ENCODE measurements at regions not wholly inside any gene's neighbourhood (a gene's known extent, or its start where the extent isn't known, plus 50 kb on each side); places are given as distances from the start of the nearest gene placed in this dataset.

- DNase-seq, result no peak
Measured at GRCh38 chrX:45719751-45720501, 519.2 kb upstream of the DIPK2B start.

- no peak for DNase-seq
Measured at GRCh38 chrX:45718676-45719075, 518.0 kb upstream of the DIPK2B start.

- DNase-seq, result no peak
Measured at GRCh38 chrX:45716750-45717149, 516.1 kb upstream of the DIPK2B start.

- no peak for DNase-seq
Measured at GRCh38 chrX:45715748-45716147, 515.1 kb upstream of the DIPK2B start.

DNA sequence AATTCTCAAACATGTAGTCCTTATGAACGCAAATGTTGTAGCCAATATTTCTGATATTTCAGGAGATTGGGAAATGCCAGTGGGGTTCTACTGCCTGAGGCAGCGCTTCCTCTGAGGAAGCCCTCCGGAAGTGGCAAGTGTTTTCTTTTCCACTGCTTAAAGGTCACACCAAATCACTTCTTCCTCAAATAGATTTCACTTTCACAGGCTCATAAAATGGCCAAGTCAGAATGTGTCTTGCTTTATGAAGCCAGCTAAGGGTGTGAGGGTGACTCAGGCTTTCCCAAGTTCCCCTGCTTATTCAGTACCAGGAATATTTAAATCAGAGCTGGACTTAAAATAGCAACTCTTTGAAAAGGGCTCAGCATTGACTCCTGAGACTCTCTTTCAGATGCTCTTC is 514.2 kb upstream of the DIPK2B start:
- no peak for DNase-seq

- DNase-seq, result no peak
Measured at GRCh38 chrX:45712067-45712466, 511.4 kb upstream of the DIPK2B start.

GRCh38 chrX:45711231-45711630 is 510.6 kb upstream of the DIPK2B start:
- DNase-seq, result no peak

DNA sequence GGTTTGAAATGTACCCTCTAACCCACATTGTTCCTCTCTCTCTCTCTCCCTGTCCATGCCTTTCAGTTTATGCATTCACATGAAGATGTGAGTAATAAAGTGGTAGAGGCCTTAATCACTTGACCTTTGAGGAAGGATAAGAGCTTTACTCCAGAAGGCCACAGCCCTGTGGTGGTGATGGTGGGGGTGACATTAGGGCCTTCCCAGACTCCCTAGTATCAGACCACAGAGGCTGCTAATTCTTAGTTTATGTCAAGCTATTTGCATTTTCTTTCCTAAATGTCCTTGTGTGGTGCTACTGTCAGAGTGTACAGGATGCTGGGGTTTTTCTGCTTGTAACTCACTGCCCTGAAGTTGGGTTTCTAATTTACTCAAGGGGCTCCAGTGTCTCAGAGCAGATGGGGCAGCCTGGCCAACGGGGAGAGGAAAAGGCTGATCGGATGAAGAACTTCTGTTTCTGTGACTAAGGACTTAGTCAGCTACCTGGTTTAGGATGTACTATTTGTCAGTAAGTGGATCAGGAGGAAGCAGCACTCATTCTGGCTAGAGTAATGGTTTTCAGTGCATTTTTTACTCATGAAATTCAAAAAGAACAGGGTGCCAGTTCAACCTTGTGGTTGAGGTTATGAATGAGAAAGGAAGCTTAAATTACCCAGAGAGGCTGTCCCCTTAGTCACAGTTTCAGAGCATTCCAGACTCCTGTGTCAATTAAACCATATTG is 509.6 kb upstream of the DIPK2B start:
- DNase-seq, result peak; percentile 44

- no peak for DNase-seq
Measured at GRCh38 chrX:45709381-45709780, 508.7 kb upstream of the DIPK2B start.

DNA sequence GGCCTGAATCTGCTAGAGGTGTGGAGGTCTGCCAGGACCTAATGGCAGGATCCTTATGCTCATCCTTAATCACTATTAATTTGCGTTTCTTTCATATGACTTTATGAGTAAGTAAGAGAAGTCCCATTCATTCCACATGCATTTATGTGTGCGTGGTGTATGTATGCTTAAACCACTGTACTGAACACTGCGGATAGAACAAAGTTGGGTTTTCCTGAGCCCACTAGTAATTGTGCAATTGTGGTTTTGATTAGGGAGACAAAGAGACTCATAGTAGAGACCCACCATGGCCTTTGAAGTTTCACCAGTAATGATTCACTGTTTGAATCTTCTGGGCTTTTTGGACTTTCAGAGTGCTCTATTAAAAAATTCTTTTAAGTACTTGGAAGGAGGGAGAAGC is 498.5 kb upstream of the DIPK2B start:
- no peak for DNase-seq

DNA sequence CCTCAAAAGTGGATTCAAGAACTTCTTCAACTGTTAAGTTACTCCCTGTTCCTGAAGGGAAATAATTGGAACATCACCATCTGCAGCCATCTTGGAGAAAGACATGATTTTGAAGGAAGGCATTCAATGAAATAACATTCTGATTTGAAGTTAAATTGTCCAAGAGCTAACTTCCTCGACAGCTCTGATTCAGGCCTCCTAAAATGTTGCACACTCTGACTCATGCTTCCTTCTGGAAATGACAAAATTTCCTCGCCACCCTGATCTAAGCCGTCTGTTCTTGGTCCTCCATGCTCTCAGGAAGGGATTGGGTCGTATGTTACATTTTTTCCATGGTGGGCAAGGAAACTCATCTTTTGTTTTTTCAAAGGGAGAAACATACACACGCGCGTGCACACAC is 496.9 kb upstream of the DIPK2B start:
- no peak for DNase-seq

GRCh38 chrX:45696736-45697135 is 496.1 kb upstream of the DIPK2B start:
- no peak for DNase-seq

- DNase-seq, result no peak
Measured at GRCh38 chrX:45689971-45690370, 489.3 kb upstream of the DIPK2B start.

GRCh38 chrX:45683914-45684313 is 483.2 kb upstream of the DIPK2B start:
- DNase-seq, result no peak

DNA sequence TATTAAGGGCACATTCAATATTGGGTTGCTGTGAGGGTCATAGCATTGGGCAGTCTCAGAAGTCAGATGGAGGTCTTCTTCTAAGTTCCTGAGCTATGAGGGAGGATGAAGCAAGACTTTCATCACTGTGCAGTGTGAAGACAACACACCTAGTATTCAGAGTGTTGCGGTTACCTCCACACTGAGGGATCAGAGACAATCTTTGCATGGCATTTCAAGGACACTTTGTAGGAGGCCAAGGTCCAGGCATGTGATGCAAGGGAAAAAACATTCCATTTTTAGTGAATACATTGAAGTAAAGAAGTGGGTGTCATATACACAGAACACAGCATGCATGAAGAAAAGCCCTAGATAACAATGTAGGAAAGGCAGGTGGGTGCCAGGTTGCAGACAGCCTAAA is 481.2 kb upstream of the DIPK2B start:
- no peak for DNase-seq

DNA sequence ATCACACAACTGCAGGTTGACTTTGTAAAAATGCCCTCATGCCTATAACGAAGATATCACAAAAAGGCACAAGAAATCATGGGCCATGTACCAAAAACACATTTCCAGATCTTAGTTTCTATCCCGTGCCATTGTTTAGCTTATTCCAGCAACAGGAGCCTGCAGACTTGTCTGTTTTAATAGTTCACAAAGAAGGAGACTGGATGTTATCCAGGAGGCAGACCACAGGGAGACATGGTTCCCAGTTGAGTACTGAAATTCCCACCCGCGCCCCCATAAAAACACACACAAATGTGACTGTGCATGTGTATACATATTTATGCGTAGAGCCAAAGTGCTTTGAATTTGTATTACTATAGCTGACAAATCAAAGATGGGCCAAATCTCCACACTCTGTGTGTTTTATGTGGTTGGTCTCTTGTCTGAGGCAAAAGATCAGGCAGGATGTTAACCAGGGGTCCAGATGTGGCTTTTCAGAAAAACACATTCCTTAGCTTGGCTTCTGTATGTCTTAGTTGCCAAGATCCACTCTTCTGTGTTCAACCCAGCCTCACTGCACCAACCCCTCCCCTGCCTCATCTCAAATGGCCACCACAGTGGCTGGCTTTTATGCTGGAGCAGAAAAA is 469.2 kb upstream of the DIPK2B start:
- no peak for DNase-seq

DNA sequence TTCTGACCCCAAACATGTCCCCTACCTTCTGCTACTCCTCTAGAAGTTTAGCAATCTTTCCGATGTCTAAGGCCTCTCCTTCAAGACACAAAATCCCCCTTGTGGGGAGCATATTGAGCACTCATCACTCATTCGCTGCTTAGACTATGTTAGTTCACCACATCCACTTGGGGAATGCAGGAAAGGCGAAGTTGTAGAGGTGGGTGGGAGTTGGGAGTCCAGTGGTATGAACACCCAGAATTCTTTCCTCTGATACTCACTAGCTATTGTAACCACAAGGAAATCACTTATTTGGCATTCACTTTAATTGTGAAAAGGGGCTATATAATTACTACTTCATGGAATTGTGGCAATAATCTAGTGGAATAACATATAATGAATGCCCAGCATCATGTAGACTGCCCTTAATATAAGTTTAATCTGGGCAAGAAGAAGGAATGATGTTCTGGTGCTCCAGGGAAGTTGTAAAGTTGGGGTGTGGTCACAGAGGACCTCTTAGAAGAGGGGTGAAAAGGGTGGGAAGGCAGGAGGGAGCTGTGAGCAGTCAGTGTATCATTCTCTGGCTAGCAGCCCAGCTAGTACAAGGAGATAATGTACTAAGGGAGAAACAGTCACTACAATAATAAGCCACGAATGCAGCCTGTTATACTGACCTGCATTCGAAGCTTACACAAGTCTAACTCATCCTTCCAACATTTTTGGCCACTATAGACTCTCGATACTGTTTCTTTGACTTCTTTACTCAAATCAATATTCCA is 468.2 kb upstream of the DIPK2B start:
- DNase-seq, result no peak

- DNase-seq, result no peak
Measured at GRCh38 chrX:45667666-45668065, 467.0 kb upstream of the DIPK2B start.

DNA sequence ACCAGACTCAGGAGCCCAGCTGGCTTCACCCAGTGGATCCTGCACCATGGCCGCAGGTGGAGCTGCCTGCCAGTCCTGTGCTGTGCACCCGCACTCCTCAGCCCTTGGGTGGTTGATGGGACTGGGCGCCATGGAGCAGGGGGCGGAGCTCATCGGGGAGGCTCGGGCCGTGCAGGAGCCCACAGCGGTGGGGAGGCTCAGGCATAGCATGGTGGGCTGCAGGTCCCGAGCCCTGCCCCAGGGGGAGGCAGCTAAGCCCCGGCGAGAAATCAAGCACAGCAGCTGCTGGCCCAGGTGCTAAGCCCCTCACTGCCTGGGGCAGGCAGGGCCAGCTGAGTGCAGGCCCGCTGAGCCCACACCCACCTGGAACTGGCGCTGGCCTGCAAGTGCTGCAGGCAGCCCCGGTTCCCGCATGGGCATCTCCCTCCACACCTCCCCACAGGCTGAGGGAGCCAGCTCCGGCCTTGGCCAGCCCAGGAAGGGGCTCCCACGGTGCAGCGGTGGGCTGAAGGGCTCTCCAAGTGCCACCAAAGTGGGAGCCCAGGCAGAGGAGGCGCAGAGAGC is 464.1 kb upstream of the DIPK2B start:
- no peak for DNase-seq

- no peak for DNase-seq
Measured at GRCh38 chrX:45660477-45660876, 459.8 kb upstream of the DIPK2B start.

DNA sequence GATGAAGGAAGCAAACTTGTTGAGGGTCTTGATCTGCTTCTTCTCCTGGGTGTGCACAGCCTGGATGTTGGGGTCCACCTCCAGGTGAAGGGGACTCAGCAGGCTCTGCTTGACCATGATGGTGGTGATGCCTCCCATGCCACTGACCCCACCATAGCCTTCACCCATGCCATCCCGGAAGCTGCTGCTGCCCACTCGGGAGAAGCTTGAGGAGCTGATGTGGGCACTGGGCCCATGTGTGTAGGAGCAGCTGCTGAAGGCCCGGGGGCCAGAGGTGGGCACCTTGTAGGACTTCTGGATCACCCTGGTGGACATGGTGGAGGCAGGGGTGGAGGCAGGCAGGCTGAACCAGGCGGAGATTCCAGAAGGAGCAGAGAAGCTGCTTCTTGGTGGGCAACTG is 432.7 kb upstream of the DIPK2B start:
- DNase-seq, result no peak

DNA sequence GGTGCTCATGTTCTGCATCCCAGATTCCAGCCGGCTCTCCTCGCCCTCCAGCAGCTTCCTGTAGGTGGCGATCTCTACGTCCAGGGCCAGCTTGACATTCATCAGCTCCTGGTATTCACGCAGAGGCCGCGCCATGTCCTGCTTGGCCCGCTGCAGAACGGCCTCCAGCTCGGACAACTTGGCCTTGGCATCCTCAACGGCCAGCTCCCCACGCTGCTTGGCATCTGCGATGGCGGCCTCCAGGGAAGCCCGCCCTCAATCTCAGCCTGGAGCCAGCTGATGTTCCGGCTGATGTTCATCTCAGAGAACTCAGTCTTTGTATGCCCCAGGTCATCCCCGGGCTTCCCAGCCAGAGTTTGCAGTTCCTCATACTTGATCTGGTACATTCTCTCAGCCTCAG is 431.8 kb upstream of the DIPK2B start:
- no peak for DNase-seq

- DNase-seq, result no peak
Measured at GRCh38 chrX:45630078-45630477, 429.4 kb upstream of the DIPK2B start.
